Colonic mucosa (tissue), 4 donors: ENCODE measurements at regions not wholly inside any gene's neighbourhood (a gene's known extent, or its start where the extent isn't known, plus 50 kb on each side); places are given as distances from the start of the nearest gene placed in this dataset.

ENCODE experiments used
- DNase-seq: peaks from one replicate; pipeline ENCODE4 v3.0.0-alpha.2; 2020
- H3K27ac ChIP-seq: fragments of 200-600 bp; one replicate; pipeline ENCODE4 v1.8.0; 2021
- H3K27me3 ChIP-seq: fragments of 200-600 bp; one replicate; pipeline ENCODE4 v1.8.0; 2021
- H3K36me3 ChIP-seq: fragments of 200-600 bp; one replicate; pipeline ENCODE4 v1.8.0; 2021
- H3K4me1 ChIP-seq: fragments of 200-600 bp; one replicate; pipeline ENCODE4 v1.8.0; 2021; ENCODE audit warnings: mild to moderate bottlenecking
- H3K4me3 ChIP-seq: fragments of 200-600 bp; one replicate; pipeline ENCODE4 v1.8.0; 2021
- H3K9ac ChIP-seq, 2 donors: one replicate each; pipeline ENCODE4 v1.7.0; 2013; ENCODE audit warnings: control low read depth in 2 of 2, low read depth in 2 of 2, low read length in 2 of 2
- H3K9me3 ChIP-seq: fragments of 200-600 bp; one replicate; pipeline ENCODE4 v1.8.0; 2021
- CTCF ChIP-seq: fragments of 200-600 bp; IDR thresholded peaks from one replicate; pipeline ENCODE4 v1.8.0; 2022; ENCODE audit warnings: antibody characterized with exemption, mild to moderate bottlenecking
- intact Hi-C: fragments of 100-400 bp; cut with DNase I; formaldehyde crosslinking; loops from one replicate; pipeline ENCODE4 v1.14.1; 2022
- donor health status: healthy.
- donor health status: DM: no; HTN: no; CAD: no.
- donor health status: DM: no; HTN: no; CAD: no.

- no peak overlapping the region for H3K4me3 ChIP-seq
- no peaks in the 10 kb centered on the region for H3K4me1 ChIP-seq
- H3K9ac ChIP-seq, result no peak overlapping the region
- intact Hi-C loops, result no loop called here
- no peak overlapping the region for H3K27ac ChIP-seq
- H3K27me3 ChIP-seq, result no peaks in the 10 kb centered on the region
- no peak for TF ChIP-seq CTCF
- no peaks in the 10 kb centered on the region for H3K9me3 ChIP-seq
- H3K36me3 ChIP-seq, result no peaks in the 10 kb centered on the region
- no peak for DNase-seq
These were observed 430.2 kb upstream of the TBX3 start for GRCh38 chr12:115114140-115114539.

- no peak for DNase-seq
These were observed 425.9 kb upstream of the TBX3 start for GRCh38 chr12:115109863-115110262.

GRCh38 chr12:115108129-115109100, 424.4 kb upstream of the TBX3 start:
- no peak overlapping the region for H3K4me3 ChIP-seq
- H3K9ac ChIP-seq, result no peak overlapping the region
- H3K27ac ChIP-seq, result no peak overlapping the region
- H3K9me3 ChIP-seq, result no peaks in the 10 kb centered on the region
- no peaks in the 10 kb centered on the region for H3K27me3 ChIP-seq
- no peaks in the 10 kb centered on the region for H3K36me3 ChIP-seq
- intact Hi-C loops, result no loop called here
- DNase-seq, result no peak
- no peak for TF ChIP-seq CTCF
- no peaks in the 10 kb centered on the region for H3K4me1 ChIP-seq

More at GRCh38 chr12:115109863-115110262, 425.9 kb upstream of the TBX3 start:
- H3K27me3 ChIP-seq, result no peaks in the 10 kb centered on the region
- no peak overlapping the region for H3K9ac ChIP-seq
- intact Hi-C loops, result no loop called here
- TF ChIP-seq CTCF, result no peak
- no peaks in the 10 kb centered on the region for H3K4me1 ChIP-seq
- no peaks in the 10 kb centered on the region for H3K36me3 ChIP-seq
- H3K9me3 ChIP-seq, result no peaks in the 10 kb centered on the region
- no peak overlapping the region for H3K4me3 ChIP-seq
- H3K27ac ChIP-seq, result no peak overlapping the region

- H3K27me3 ChIP-seq, result no peaks in the 10 kb centered on the region
- intact Hi-C loops, result no loop called here
- no peaks in the 10 kb centered on the region for H3K36me3 ChIP-seq
- no peaks in the 10 kb centered on the region for H3K9me3 ChIP-seq
- no peak overlapping the region for H3K4me3 ChIP-seq
- TF ChIP-seq CTCF, result no peak
- H3K27ac ChIP-seq, result no peak overlapping the region
- no peak overlapping the region for H3K9ac ChIP-seq
- H3K4me1 ChIP-seq, result no peaks in the 10 kb centered on the region
- DNase-seq, result no peak
These were observed 420.2 kb upstream of the TBX3 start for GRCh38 chr12:115103884-115104883.

GRCh38 chr12:115102450-115102849, 418.5 kb upstream of the TBX3 start:
- Histone ChIP-seq H3K36me3 (no peaks in the 10 kb centered on the region), H3K27me3 (no peaks in the 10 kb centered on the region), H3K4me1 (no peaks in the 10 kb centered on the region), H3K27ac (no peak overlapping the region), H3K4me3 (no peak overlapping the region), H3K9me3 (no peaks in the 10 kb centered on the region), H3K9ac (no peak overlapping the region)
- TF ChIP-seq CTCF, result no peak
- intact Hi-C loops, result no loop called here
- no peak for DNase-seq
